ENCODE measurements at regions not wholly inside any gene's neighbourhood (a gene's known extent, or its start where the extent isn't known, plus 50 kb on each side); places are given as distances from the start of the nearest gene placed in this dataset.

- no peaks in the 10 kb centered on the region for H3K36me3 ChIP-seq (ENCODE audit: control insufficient read depth in 1 of 2, insufficient read depth in 2 of 2, low read length in 2 of 2)
- H3K4me1 ChIP-seq (ENCODE audit: control insufficient read depth in 1 of 2, insufficient read depth in 2 of 2, low read length in 2 of 2) = no peaks in the 10 kb centered on the region
- no peaks in the 10 kb centered on the region for H3K9me3 ChIP-seq (ENCODE audit: control insufficient read depth in 1 of 2, low read length in 2 of 2)
Measured at GRCh38 chr7:25520017-25520416, 291.7 kb upstream of the NPVF start.

GRCh38 chr7:25520516-25520915, 292.2 kb upstream of the NPVF start:
- Histone ChIP-seq H3K4me3 (ENCODE audit: low read depth in 1 of 2, low read length in 2 of 2) (no peak overlapping the region), H3K4me1 (ENCODE audit: control insufficient read depth in 1 of 2, insufficient read depth in 2 of 2, low read length in 2 of 2) (no peaks in the 10 kb centered on the region), H3K27me3 (ENCODE audit: low read depth, low read length) (no peaks in the 10 kb centered on the region), H3K36me3 (ENCODE audit: control insufficient read depth in 1 of 2, insufficient read depth in 2 of 2, low read length in 2 of 2) (no peaks in the 10 kb centered on the region), H3K27ac (ENCODE audit: low read length) (no peak overlapping the region), H3K9me3 (ENCODE audit: control insufficient read depth in 1 of 2, low read length in 2 of 2) (no peaks in the 10 kb centered on the region)

More at GRCh38 chr7:25520017-25520416, 291.7 kb upstream of the NPVF start:
- H3K4me3 ChIP-seq (ENCODE audit: low read depth in 1 of 2, low read length in 2 of 2) = no peak overlapping the region
- no peaks in the 10 kb centered on the region for H3K27me3 ChIP-seq (ENCODE audit: low read depth, low read length)
- H3K27ac ChIP-seq (ENCODE audit: low read length) = no peak overlapping the region

GRCh38 chr7:25521236-25521635, 292.9 kb upstream of the NPVF start:
- H3K4me3 ChIP-seq (ENCODE audit: low read depth in 1 of 2, low read length in 2 of 2) = no peak overlapping the region
- no peaks in the 10 kb centered on the region for H3K36me3 ChIP-seq (ENCODE audit: control insufficient read depth in 1 of 2, insufficient read depth in 2 of 2, low read length in 2 of 2)
- H3K9me3 ChIP-seq (ENCODE audit: control insufficient read depth in 1 of 2, low read length in 2 of 2) = no peaks in the 10 kb centered on the region
- H3K27me3 ChIP-seq (ENCODE audit: low read depth, low read length) = no peaks in the 10 kb centered on the region
- no peak overlapping the region for H3K27ac ChIP-seq (ENCODE audit: low read length)
- H3K4me1 ChIP-seq (ENCODE audit: control insufficient read depth in 1 of 2, insufficient read depth in 2 of 2, low read length in 2 of 2) = no peaks in the 10 kb centered on the region

- H3K27me3 ChIP-seq (ENCODE audit: low read depth, low read length) = no peaks in the 10 kb centered on the region
- H3K27ac ChIP-seq (ENCODE audit: low read length) = no peak overlapping the region
- H3K36me3 ChIP-seq (ENCODE audit: control insufficient read depth in 1 of 2, insufficient read depth in 2 of 2, low read length in 2 of 2) = no peaks in the 10 kb centered on the region
- H3K4me3 ChIP-seq (ENCODE audit: low read depth in 1 of 2, low read length in 2 of 2) = no peak overlapping the region
- H3K4me1 ChIP-seq (ENCODE audit: control insufficient read depth in 1 of 2, insufficient read depth in 2 of 2, low read length in 2 of 2) = no peaks in the 10 kb centered on the region
- H3K9me3 ChIP-seq (ENCODE audit: control insufficient read depth in 1 of 2, low read length in 2 of 2) = no peaks in the 10 kb centered on the region
Measured at GRCh38 chr7:25522727-25523126, 294.4 kb upstream of the NPVF start.

- Histone ChIP-seq H3K27ac (ENCODE audit: low read length) (no peak overlapping the region), H3K9me3 (ENCODE audit: control insufficient read depth in 1 of 2, low read length in 2 of 2) (no peaks in the 10 kb centered on the region), H3K4me1 (ENCODE audit: control insufficient read depth in 1 of 2, insufficient read depth in 2 of 2, low read length in 2 of 2) (no peaks in the 10 kb centered on the region), H3K36me3 (ENCODE audit: control insufficient read depth in 1 of 2, insufficient read depth in 2 of 2, low read length in 2 of 2) (no peaks in the 10 kb centered on the region), H3K27me3 (ENCODE audit: low read depth, low read length) (no peaks in the 10 kb centered on the region), H3K4me3 (ENCODE audit: low read depth in 1 of 2, low read length in 2 of 2) (no peak overlapping the region)
Measured at GRCh38 chr7:25527665-25528170, 299.4 kb upstream of the NPVF start.

- Histone ChIP-seq H3K36me3 (ENCODE audit: control insufficient read depth in 1 of 2, insufficient read depth in 2 of 2, low read length in 2 of 2) (no peaks in the 10 kb centered on the region), H3K27me3 (ENCODE audit: low read depth, low read length) (no peaks in the 10 kb centered on the region), H3K9me3 (ENCODE audit: control insufficient read depth in 1 of 2, low read length in 2 of 2) (no peaks in the 10 kb centered on the region), H3K27ac (ENCODE audit: low read length) (no peak overlapping the region), H3K4me1 (ENCODE audit: control insufficient read depth in 1 of 2, insufficient read depth in 2 of 2, low read length in 2 of 2) (no peaks in the 10 kb centered on the region), H3K4me3 (ENCODE audit: low read depth in 1 of 2, low read length in 2 of 2) (no peak overlapping the region)
Measured at GRCh38 chr7:25529320-25529719, 301.0 kb upstream of the NPVF start.

- Histone ChIP-seq H3K27me3 (ENCODE audit: low read depth, low read length) (no peaks in the 10 kb centered on the region), H3K27ac (ENCODE audit: low read length) (no peak overlapping the region), H3K36me3 (ENCODE audit: control insufficient read depth in 1 of 2, insufficient read depth in 2 of 2, low read length in 2 of 2) (no peaks in the 10 kb centered on the region), H3K4me1 (ENCODE audit: control insufficient read depth in 1 of 2, insufficient read depth in 2 of 2, low read length in 2 of 2) (no peaks in the 10 kb centered on the region), H3K9me3 (ENCODE audit: control insufficient read depth in 1 of 2, low read length in 2 of 2) (no peaks in the 10 kb centered on the region), H3K4me3 (ENCODE audit: low read depth in 1 of 2, low read length in 2 of 2) (no peak overlapping the region)
Measured at GRCh38 chr7:25536851-25537250, 308.6 kb upstream of the NPVF start.

GRCh38 chr7:25537662-25538375, 309.5 kb upstream of the NPVF start:
- Histone ChIP-seq H3K27me3 (ENCODE audit: low read depth, low read length) (no peaks in the 10 kb centered on the region), H3K36me3 (ENCODE audit: control insufficient read depth in 1 of 2, insufficient read depth in 2 of 2, low read length in 2 of 2) (no peaks in the 10 kb centered on the region), H3K9me3 (ENCODE audit: control insufficient read depth in 1 of 2, low read length in 2 of 2) (no peaks in the 10 kb centered on the region), H3K27ac (ENCODE audit: low read length) (no peak overlapping the region), H3K4me1 (ENCODE audit: control insufficient read depth in 1 of 2, insufficient read depth in 2 of 2, low read length in 2 of 2) (no peaks in the 10 kb centered on the region), H3K4me3 (ENCODE audit: low read depth in 1 of 2, low read length in 2 of 2) (no peak overlapping the region)

- Histone ChIP-seq H3K27me3 (ENCODE audit: low read depth, low read length) (no peaks in the 10 kb centered on the region), H3K27ac (ENCODE audit: low read length) (no peak overlapping the region), H3K4me1 (ENCODE audit: control insufficient read depth in 1 of 2, insufficient read depth in 2 of 2, low read length in 2 of 2) (no peaks in the 10 kb centered on the region), H3K9me3 (ENCODE audit: control insufficient read depth in 1 of 2, low read length in 2 of 2) (no peaks in the 10 kb centered on the region), H3K36me3 (ENCODE audit: control insufficient read depth in 1 of 2, insufficient read depth in 2 of 2, low read length in 2 of 2) (no peaks in the 10 kb centered on the region), H3K4me3 (ENCODE audit: low read depth in 1 of 2, low read length in 2 of 2) (no peak overlapping the region)
Measured at GRCh38 chr7:25541094-25541821, 313.0 kb upstream of the NPVF start.

GRCh38 chr7:25541877-25542276, 313.6 kb upstream of the NPVF start:
- Histone ChIP-seq H3K4me1 (ENCODE audit: control insufficient read depth in 1 of 2, insufficient read depth in 2 of 2, low read length in 2 of 2) (no peaks in the 10 kb centered on the region), H3K27me3 (ENCODE audit: low read depth, low read length) (no peaks in the 10 kb centered on the region), H3K36me3 (ENCODE audit: control insufficient read depth in 1 of 2, insufficient read depth in 2 of 2, low read length in 2 of 2) (no peaks in the 10 kb centered on the region), H3K4me3 (ENCODE audit: low read depth in 1 of 2, low read length in 2 of 2) (no peak overlapping the region), H3K27ac (ENCODE audit: low read length) (no peak overlapping the region), H3K9me3 (ENCODE audit: control insufficient read depth in 1 of 2, low read length in 2 of 2) (no peaks in the 10 kb centered on the region)

GRCh38 chr7:25543210-25543609, 314.9 kb upstream of the NPVF start:
- no peak overlapping the region for H3K4me3 ChIP-seq (ENCODE audit: low read depth in 1 of 2, low read length in 2 of 2)
- no peaks in the 10 kb centered on the region for H3K4me1 ChIP-seq (ENCODE audit: control insufficient read depth in 1 of 2, insufficient read depth in 2 of 2, low read length in 2 of 2)
- H3K27me3 ChIP-seq (ENCODE audit: low read depth, low read length) = no peaks in the 10 kb centered on the region
- no peaks in the 10 kb centered on the region for H3K9me3 ChIP-seq (ENCODE audit: control insufficient read depth in 1 of 2, low read length in 2 of 2)
- H3K27ac ChIP-seq (ENCODE audit: low read length) = no peak overlapping the region
- H3K36me3 ChIP-seq (ENCODE audit: control insufficient read depth in 1 of 2, insufficient read depth in 2 of 2, low read length in 2 of 2) = no peaks in the 10 kb centered on the region

Measured in muscle layer of duodenum (tissue), 2 donors.